ENCODE measurements at regions not wholly inside any gene's neighbourhood (a gene's known extent, or its start where the extent isn't known, plus 50 kb on each side); places are given as distances from the start of the nearest gene placed in this dataset.

DNA sequence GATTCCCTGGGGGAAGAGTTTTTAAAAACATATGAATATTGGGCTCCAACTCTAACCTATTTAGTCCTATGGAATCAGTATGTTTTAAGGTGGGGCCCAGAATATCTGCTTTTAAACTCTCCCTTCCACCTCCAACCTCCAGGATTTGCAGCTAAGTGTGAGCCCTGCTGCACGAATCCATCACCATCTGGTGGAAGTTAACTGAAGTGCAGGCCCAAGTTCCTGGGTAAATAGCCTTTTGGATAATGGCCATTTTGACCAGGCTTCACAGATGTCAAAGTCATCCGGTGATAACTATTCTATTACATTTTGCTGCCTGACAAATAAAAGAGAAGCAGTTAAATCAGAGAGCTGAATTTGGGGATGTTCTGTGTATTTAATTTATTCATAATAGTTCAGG, 58.1 kb upstream of the RMST start (continued):
- TF ChIP-seq RAD21 (CRISPR knock-in tag; IDR thresholded peaks at IDR 0.05): peak; percentile 73
- TF ChIP-seq STAG1 (CRISPR knock-in tag; IDR thresholded peaks at IDR 0.05): peak; percentile 84

DNA sequence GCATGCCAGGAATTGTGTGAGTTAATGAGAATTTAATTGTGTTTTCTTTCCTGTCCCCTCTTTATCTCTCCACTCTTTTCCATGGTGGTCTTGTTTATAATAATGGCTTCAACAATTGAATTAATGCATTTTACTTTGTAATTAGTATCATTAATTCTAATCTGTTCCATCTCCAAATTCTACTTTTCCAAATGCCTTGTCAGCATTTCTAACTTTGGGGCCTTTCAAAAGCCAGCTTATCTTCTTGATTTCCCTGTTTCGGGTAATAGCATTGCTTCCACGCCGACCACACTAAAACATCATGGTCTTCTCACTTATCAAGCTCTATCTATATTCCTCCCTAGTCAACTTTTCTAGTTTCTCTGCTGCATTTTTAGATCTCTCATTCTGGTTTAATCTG, 54.2 kb upstream of the RMST start:
- ChIA-PET CTCF (ENCODE audit: low intra/inter-chr PET ratio, low total read pairs) (no interaction called here), POLR2A (no interaction called here)
- H2AFZ ChIP-seq (ENCODE audit: low read length): no peak overlapping the region
- WGBS (ENCODE audit: low lambda C conversion rate): 71% methylated on average over 3 of the region's 3 CpGs
- no peaks in the 10 kb centered on the region for H3K4me1 ChIP-seq (ENCODE audit: insufficient read depth, low read length)
- no peaks in the 10 kb centered on the region for H4K20me1 ChIP-seq (ENCODE audit: insufficient read depth, low read length)
- DNase-seq (ENCODE audit: low spot score): no peak
- H3K4me2 ChIP-seq (ENCODE audit: low read depth, low read length): no peak overlapping the region
- no peak for FAIRE-seq
- no peak overlapping the region for H3K27ac ChIP-seq (ENCODE audit: extremely low read length, insufficient read depth, low read length)
- no peak for ATAC-seq
- TF ChIP-seq ZMAT3 (CRISPR knock-in tag; conservative IDR thresholded peaks at IDR 0.05) (no peak), MAFF (IDR thresholded peaks at IDR 0.05; ENCODE audit: low read depth, low read length) (peak; percentile 77), TGIF2 (CRISPR knock-in tag; IDR thresholded peaks at IDR 0.05) (no peak), HNRNPL (IDR thresholded peaks at IDR 0.05; ENCODE audit: low read depth, low read length) (no peak), NR1H2 (CRISPR knock-in tag; IDR thresholded peaks at IDR 0.05; ENCODE audit: borderline replicate concordance, low read depth) (no peak), TAF15 (IDR thresholded peaks at IDR 0.05; ENCODE audit: low read depth, low read length, poor library complexity, severe bottlenecking) (no peak), MAFK (conservative IDR thresholded peaks at IDR 0.05 in 1 of 2, IDR thresholded peaks at IDR 0.05 in 1 of 2; ENCODE audit: low read length in 2 of 2) (peak; percentile 72 to 91), ZNF512B (CRISPR knock-in tag; IDR thresholded peaks at IDR 0.05; ENCODE audit: borderline replicate concordance) (no peak), ZNF7 (CRISPR knock-in tag; IDR thresholded peaks at IDR 0.05) (no peak)
- TF ChIP-seq, protein P1, sequence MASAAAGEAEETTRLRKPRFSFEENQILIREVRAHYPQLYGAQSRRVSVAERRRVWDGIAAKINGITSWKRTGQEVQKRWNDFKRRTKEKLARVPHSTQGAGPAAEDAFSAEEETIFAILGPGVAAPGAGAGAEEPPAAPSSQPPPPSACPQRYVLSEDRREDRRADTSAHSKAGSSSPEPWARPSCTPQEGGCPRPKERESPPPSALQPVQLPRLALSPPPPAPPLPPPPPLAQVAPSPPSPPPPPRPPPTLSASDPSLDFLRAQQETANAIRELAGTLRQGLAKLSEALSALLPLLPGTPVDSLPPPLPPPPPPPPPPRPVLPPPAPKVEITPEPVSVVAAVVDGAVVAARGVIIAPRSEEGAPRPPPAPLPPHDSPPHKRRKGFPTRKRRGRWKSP (CRISPR knock-in tag; IDR thresholded peaks at IDR 0.05): no peak
- no peaks in the 10 kb centered on the region for H3K79me2 ChIP-seq (ENCODE audit: insufficient read depth, low read length)
- no peaks in the 10 kb centered on the region for H3K36me3 ChIP-seq (replicated peaks in 1 of 2; ENCODE audit: control insufficient read depth in 1 of 2, insufficient read depth in 2 of 2, low read length in 2 of 2)
- BruUV-seq (replicated peaks): no TSS peak
- H3K9ac ChIP-seq (ENCODE audit: insufficient read depth, low read depth, low read length): no peak overlapping the region
- in situ Hi-C loops (cut with HindIII; ENCODE audit: extremely low pct_ligation_motif_present, low pct_unique_long_range_greater_than_20kb): no loop called here
- H3K9me3 ChIP-seq (ENCODE audit: low read length): no peaks in the 10 kb centered on the region
- no peaks in the 10 kb centered on the region; a peak in 1 of 5 replicates for H3K27me3 ChIP-seq (ENCODE audit: control insufficient read depth in 1 of 2, insufficient read depth in 2 of 2, low read length in 2 of 2)
- intact Hi-C loops (cut with micrococcal nuclease; ENCODE audit: unreplicated experiment): no loop called here
- H3K4me3 ChIP-seq (replicated peaks in 1 of 3; ENCODE audit: insufficient read depth in 1 of 3, low read depth in 2 of 3, low read length in 3 of 3): no peak overlapping the region
